IMR-90 (cell line): ENCODE measurements at regions not wholly inside any gene's neighbourhood (a gene's known extent, or its start where the extent isn't known, plus 50 kb on each side); places are given as distances from the start of the nearest gene placed in this dataset.

Experiments
- ATAC-seq: fragments of 200-7000 bp; cut with Tn5 transposase; 2 replicates; pipeline ENCODE4 v1.9.1; 2020; ENCODE audit warnings: low read depth, mild to moderate bottlenecking, moderate library complexity
- BruUV-seq: library from RNA; stranded (reverse); fragments of 400-500 nt; replicated peaks from 2 replicates; lab custom pipeline; 2021; lab: Mats Ljungman, UMichigan
- CTCF ChIA-PET: fragments of 300-600 bp; formaldehyde crosslinking; extraction: SDS; loops from one replicate; lab custom pipeline; 2021; ENCODE audit warnings: antibody characterized with exemption; lab: Yijun Ruan, JAX
- POLR2A ChIA-PET: fragments of 300-600 bp; sonication (Branson Sonifier 250); formaldehyde crosslinking; loops from one replicate; lab custom pipeline; 2022; ENCODE audit warnings: antibody characterized with exemption; ENCODE audit not compliant: unreplicated experiment; lab: Charles Lee
- DNase-seq: peaks from one replicate; pipeline ENCODE4 v3.0.0; 2013
- H2AFZ ChIP-seq: replicated peaks from 2 replicates; pipeline ENCODE3; 2013; ENCODE audit warnings: low read length, mild to moderate bottlenecking; ENCODE audit not compliant: poor library complexity
- H2AK5ac ChIP-seq: 2 replicates; pipeline ENCODE4 v1.6.1; 2013; ENCODE audit warnings: low read depth, low read length, inconsistent platforms
- H2AK9ac ChIP-seq: replicated peaks from 2 replicates; pipeline ENCODE3; 2013; ENCODE audit warnings: mild to moderate bottlenecking, low read depth, low read length, moderate library complexity; ENCODE audit not compliant: poor library complexity
- H2BK120ac ChIP-seq: 2 replicates; pipeline ENCODE4 v1.6.1; 2013; ENCODE audit warnings: low read depth, low read length, inconsistent platforms
- H2BK15ac ChIP-seq: 3 replicates; pipeline ENCODE4 v1.6.1; 2013; ENCODE audit warnings: low read depth, low read length, inconsistent platforms
- H2BK20ac ChIP-seq: 2 replicates; pipeline ENCODE4 v1.6.1; 2013; ENCODE audit warnings: low read depth, mild to moderate bottlenecking, inconsistent platforms, low read length, moderate library complexity
- H2BK5ac ChIP-seq: 2 replicates; pipeline ENCODE4 v1.6.1; 2013; ENCODE audit warnings: mild to moderate bottlenecking, low read depth, low read length, inconsistent platforms; ENCODE audit not compliant: poor library complexity, severe bottlenecking
- H3K14ac ChIP-seq: replicated peaks from 2 replicates; pipeline ENCODE4 v1.6.1; 2013; ENCODE audit warnings: low read depth, low read length, inconsistent platforms
- H3K18ac ChIP-seq: 2 replicates; pipeline ENCODE4 v1.6.1; 2013; ENCODE audit warnings: low read depth, low read length, control low read depth
- H3K23ac ChIP-seq: 2 replicates; pipeline ENCODE4 v1.6.1; 2013; ENCODE audit warnings: low read depth, low read length, inconsistent platforms
- H3K27ac ChIP-seq: 2 replicates; pipeline ENCODE4 v1.5.1; 2013; ENCODE audit warnings: mild to moderate bottlenecking, control low read depth, low read length; ENCODE audit not compliant: insufficient read depth
- H3K27me3 ChIP-seq: 2 replicates; pipeline ENCODE4 v1.6.1; 2013; ENCODE audit warnings: low read length; ENCODE audit not compliant: control insufficient read depth, insufficient read depth
- H3K36me3 ChIP-seq: 2 replicates; pipeline ENCODE4 v1.6.1; 2013; ENCODE audit warnings: low read length, mixed read lengths; ENCODE audit not compliant: control insufficient read depth, insufficient read depth
- H3K4ac ChIP-seq: 2 replicates; pipeline ENCODE4 v1.6.1; 2013; ENCODE audit warnings: low read depth, low read length, inconsistent platforms
- H3K4me1 ChIP-seq: 2 replicates; pipeline ENCODE4 v1.6.1; 2013; ENCODE audit warnings: low read length, mixed read lengths; ENCODE audit not compliant: control insufficient read depth, insufficient read depth
- H3K4me2 ChIP-seq: 2 replicates; pipeline ENCODE4 v1.6.1; 2013; ENCODE audit warnings: low read depth, mild to moderate bottlenecking, control low read depth, low read length, moderate library complexity
- H3K4me3 ChIP-seq: 2 replicates; pipeline ENCODE4 v1.5.1; 2013; ENCODE audit warnings: low read depth, mild to moderate bottlenecking, control low read depth, low read length, moderate library complexity; ENCODE audit not compliant: insufficient read depth
- H3K56ac ChIP-seq: 2 replicates; pipeline ENCODE4 v1.6.1; 2013; ENCODE audit warnings: low read length, inconsistent platforms; ENCODE audit not compliant: insufficient read depth; ENCODE audit errors: extremely low read depth
- H3K79me1 ChIP-seq, 2 experiments: 2 replicates each; pipeline ENCODE4 v1.6.1; 2013; ENCODE audit warnings: low read length in 2 of 2, inconsistent platforms in 1 of 2, low read depth in 1 of 2
- H3K9ac ChIP-seq: 2 replicates; pipeline ENCODE4 v1.6.1; 2013; ENCODE audit warnings: low read depth, low read length, control low read depth
- H3K9me1 ChIP-seq: 2 replicates; pipeline ENCODE4 v1.6.1; 2013; ENCODE audit warnings: low read length, inconsistent platforms; ENCODE audit not compliant: insufficient read depth
- H3K9me3 ChIP-seq: 2 replicates; pipeline ENCODE4 v1.6.1; 2013; ENCODE audit warnings: low read length; ENCODE audit not compliant: control insufficient read depth, insufficient read depth
- H4K20me1 ChIP-seq: 2 replicates; pipeline ENCODE4 v1.6.1; 2013; ENCODE audit warnings: low read length, inconsistent platforms; ENCODE audit not compliant: insufficient read depth
- H4K5ac ChIP-seq: 2 replicates; pipeline ENCODE4 v1.6.1; 2013; ENCODE audit warnings: mild to moderate bottlenecking, low read depth, low read length, control low read depth
- H4K8ac ChIP-seq, 2 experiments: 2 replicates each; pipeline ENCODE4 v1.6.1; 2013; ENCODE audit warnings: low read depth in 2 of 2, low read length in 2 of 2, control low read depth in 1 of 2, inconsistent platforms in 1 of 2
- H4K91ac ChIP-seq: 2 replicates; pipeline ENCODE4 v1.6.1; 2013; ENCODE audit warnings: low read depth, low read length, inconsistent platforms; ENCODE audit not compliant: insufficient read depth
- BHLHE40 ChIP-seq: fragments of 150-350 bp; IDR thresholded peaks from 2 replicates; pipeline ENCODE4 v1.6.1; 2016; ENCODE audit warnings: mild to moderate bottlenecking, low read depth, low read length
- CEBPB ChIP-seq: IDR thresholded peaks from 2 replicates; pipeline ENCODE4 v1.6.1; 2012; ENCODE audit warnings: low read depth, low read length, improper control_type of control experiment
- CHD1 ChIP-seq: IDR thresholded peaks from 2 replicates; pipeline ENCODE4 v1.6.1; 2012; ENCODE audit warnings: low read depth, low read length, improper control_type of control experiment
- FOS ChIP-seq: fragments of 150-350 bp; IDR thresholded peaks from 2 replicates; pipeline ENCODE4 v1.6.1; 2016; ENCODE audit warnings: low read depth, low read length
- MAFK ChIP-seq: IDR thresholded peaks from 2 replicates; pipeline ENCODE4 v1.6.1; 2012; ENCODE audit warnings: low read depth, low read length, improper control_type of control experiment
- MAZ ChIP-seq: IDR thresholded peaks from 2 replicates; pipeline ENCODE4 v1.6.1; 2012; ENCODE audit warnings: low read depth, mild to moderate bottlenecking, low read length, improper control_type of control experiment, moderate library complexity, borderline replicate concordance
- NFE2L2 ChIP-seq: fragments of 150-350 bp; IDR thresholded peaks from 2 replicates; pipeline ENCODE4 v1.6.1; 2016; ENCODE audit warnings: low read depth, mild to moderate bottlenecking, low read length
- RAD21 ChIP-seq: IDR thresholded peaks from 2 replicates; pipeline ENCODE4 v1.6.1; 2012; ENCODE audit warnings: low read length, improper control_type of control experiment
- RFX5 ChIP-seq: IDR thresholded peaks from 2 replicates; pipeline ENCODE4 v1.8.0; 2012; ENCODE audit warnings: low read depth, mild to moderate bottlenecking, low read length, moderate library complexity
- SMC3 ChIP-seq: fragments of 150-350 bp; IDR thresholded peaks from 2 replicates; pipeline ENCODE4 v1.6.1; 2016; ENCODE audit warnings: low read depth, mild to moderate bottlenecking, antibody characterized with exemption, low read length, moderate library complexity
- WGBS, 2 experiments: methylation state at CpG; one replicate each; pipeline versions ENCODE4 v1.1.5 to v1.1.7; 2013; ENCODE audit warnings: missing lambda C conversion rate in 2 of 2; ENCODE audit not compliant: insufficient read length in 1 of 2; ENCODE audit errors: extremely low coverage in 2 of 2; 5-methylcytosine and 5-hydroxymethylcytosine counted together
- dilution Hi-C: fragments of 300-500 bp; cut with HindIII; formaldehyde crosslinking; loops from one replicate; pipeline ENCODE4 v1.14.3; 2018; ENCODE audit warnings: low sequenced_read_pairs; ENCODE audit not compliant: unreplicated experiment
- in situ Hi-C: fragments of 300-500 bp; cut with MboI; formaldehyde crosslinking; loops from 3 replicates; pipeline ENCODE4 v1.14.3; 2019; ENCODE audit warnings: low sequenced_read_pairs, inconsistent platforms, mixed read lengths
- intact Hi-C: fragments of 100-400 bp; cut with micrococcal nuclease; formaldehyde crosslinking; loops from 2 replicates; pipeline ENCODE4 v1.10.0; 2022
- TF ChIP-seq, protein P1 (sequence below): conservative IDR thresholded peaks from 2 replicates; pipeline ENCODE4 v1.5.1; 2012; ENCODE audit warnings: mild to moderate bottlenecking, low read depth, low read length, improper control_type of control experiment
- TF ChIP-seq, protein P2 (sequence below): fragments of 150-350 bp; IDR thresholded peaks from 2 replicates; pipeline ENCODE4 v1.6.1; 2017; ENCODE audit warnings: mild to moderate bottlenecking, antibody characterized with exemption, low read length, low read depth

DNA sequence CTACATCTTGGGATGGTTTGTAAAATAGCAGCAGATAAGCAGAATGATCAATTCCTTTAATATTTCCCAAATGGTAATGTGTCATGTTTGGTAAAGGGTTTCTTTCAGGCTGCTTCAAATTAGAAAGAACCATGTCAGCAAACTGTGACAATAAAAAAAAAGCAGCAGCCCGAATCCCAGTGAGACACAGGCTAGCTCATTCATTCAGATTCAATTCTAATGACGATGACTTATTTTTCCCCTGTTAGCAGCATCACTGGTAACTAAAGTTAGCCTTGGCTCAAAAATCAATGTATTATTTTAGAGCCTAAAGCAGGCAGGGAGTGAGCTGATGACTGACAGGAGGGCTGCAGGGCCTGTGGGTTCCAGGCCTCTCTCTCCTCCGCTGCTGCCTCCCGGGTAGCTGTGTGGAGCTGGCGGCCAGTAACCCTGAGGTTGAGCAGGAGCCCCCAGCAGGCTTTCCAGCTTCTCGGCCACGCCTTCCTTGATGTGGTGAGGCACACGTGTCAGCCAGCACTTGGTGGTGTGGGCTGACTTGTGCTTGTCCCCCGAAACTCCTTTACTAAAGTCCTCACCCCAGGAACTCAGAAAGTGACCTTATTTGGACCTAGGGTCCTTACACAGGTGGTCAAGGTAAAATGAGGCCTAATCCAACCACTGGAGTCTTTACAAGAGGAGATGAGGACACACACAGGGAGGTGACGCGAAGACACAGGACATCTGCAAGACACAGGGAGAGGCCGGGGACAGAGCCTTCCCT is 120.5 kb upstream of the HS6ST1 start:
- peaks cover 10% of the 10 kb centered on the region; the same call in 1 of the 2 replicates for H3K4me1 ChIP-seq
- H3K36me3 ChIP-seq, result no peaks in the 10 kb centered on the region
- no CpG with 5 or more reads among the region's 12 CpGs for WGBS, 2 experiments
- no peak overlapping the region for H2BK5ac ChIP-seq
- H3K4me2 ChIP-seq, result no peak overlapping the region
- no peak overlapping the region for H2AK5ac ChIP-seq
- in situ Hi-C loops (no loop called here), dilution Hi-C loops (no loop called here), intact Hi-C loops (no loop called here)
- ATAC-seq (no peak), DNase-seq (no peak)
- no peak overlapping the region for H3K4me3 ChIP-seq
- CTCF ChIA-PET, result no interaction called here
- H2BK15ac ChIP-seq, result no peak overlapping the region
- H3K23ac ChIP-seq, result no peak overlapping the region
- no peaks in the 10 kb centered on the region for H3K9me3 ChIP-seq
- no peak overlapping the region for H4K91ac ChIP-seq
- TF ChIP-seq RFX5, result no peak
- no peak for TF ChIP-seq CEBPB
- TF ChIP-seq NFE2L2, result no peak
- no peak for TF ChIP-seq MAZ
- TF ChIP-seq, protein P1, sequence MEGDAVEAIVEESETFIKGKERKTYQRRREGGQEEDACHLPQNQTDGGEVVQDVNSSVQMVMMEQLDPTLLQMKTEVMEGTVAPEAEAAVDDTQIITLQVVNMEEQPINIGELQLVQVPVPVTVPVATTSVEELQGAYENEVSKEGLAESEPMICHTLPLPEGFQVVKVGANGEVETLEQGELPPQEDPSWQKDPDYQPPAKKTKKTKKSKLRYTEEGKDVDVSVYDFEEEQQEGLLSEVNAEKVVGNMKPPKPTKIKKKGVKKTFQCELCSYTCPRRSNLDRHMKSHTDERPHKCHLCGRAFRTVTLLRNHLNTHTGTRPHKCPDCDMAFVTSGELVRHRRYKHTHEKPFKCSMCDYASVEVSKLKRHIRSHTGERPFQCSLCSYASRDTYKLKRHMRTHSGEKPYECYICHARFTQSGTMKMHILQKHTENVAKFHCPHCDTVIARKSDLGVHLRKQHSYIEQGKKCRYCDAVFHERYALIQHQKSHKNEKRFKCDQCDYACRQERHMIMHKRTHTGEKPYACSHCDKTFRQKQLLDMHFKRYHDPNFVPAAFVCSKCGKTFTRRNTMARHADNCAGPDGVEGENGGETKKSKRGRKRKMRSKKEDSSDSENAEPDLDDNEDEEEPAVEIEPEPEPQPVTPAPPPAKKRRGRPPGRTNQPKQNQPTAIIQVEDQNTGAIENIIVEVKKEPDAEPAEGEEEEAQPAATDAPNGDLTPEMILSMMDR, result no peak
- no peak for TF ChIP-seq MAFK
- no peak for TF ChIP-seq RAD21
- no peak for TF ChIP-seq FOS
- no peak for TF ChIP-seq BHLHE40
- no peak for TF ChIP-seq SMC3
- TF ChIP-seq, protein P2, sequence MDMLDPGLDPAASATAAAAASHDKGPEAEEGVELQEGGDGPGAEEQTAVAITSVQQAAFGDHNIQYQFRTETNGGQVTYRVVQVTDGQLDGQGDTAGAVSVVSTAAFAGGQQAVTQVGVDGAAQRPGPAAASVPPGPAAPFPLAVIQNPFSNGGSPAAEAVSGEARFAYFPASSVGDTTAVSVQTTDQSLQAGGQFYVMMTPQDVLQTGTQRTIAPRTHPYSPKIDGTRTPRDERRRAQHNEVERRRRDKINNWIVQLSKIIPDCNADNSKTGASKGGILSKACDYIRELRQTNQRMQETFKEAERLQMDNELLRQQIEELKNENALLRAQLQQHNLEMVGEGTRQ, result no peak
- no peak for TF ChIP-seq CHD1
- no peak overlapping the region for H2BK120ac ChIP-seq
- H2AFZ ChIP-seq, result peak overlapping the region; percentile 52
- H3K14ac ChIP-seq, result no peak overlapping the region
- H2AK9ac ChIP-seq, result no peak overlapping the region
- H3K27ac ChIP-seq, result no peak overlapping the region
- H2BK20ac ChIP-seq, result no peak overlapping the region
- no peak overlapping the region for H4K5ac ChIP-seq
- H3K18ac ChIP-seq, result no peak overlapping the region
- no peaks in the 10 kb centered on the region for H4K20me1 ChIP-seq
- no peak overlapping the region for H3K56ac ChIP-seq
- H3K4ac ChIP-seq, result no peak overlapping the region
- H3K9ac ChIP-seq, result no peak overlapping the region
- no peaks in the 10 kb centered on the region for H3K79me1 ChIP-seq
- POLR2A ChIA-PET, result interaction anchor here (1.1 kb wide), 1 partner anchor 13 kb away, joined by 5 read pairs; no protein-coding TSS in a partner anchor
- H3K27me3 ChIP-seq, result no peaks in the 10 kb centered on the region; the same call in 1 of the 2 replicates
- H4K8ac ChIP-seq, result no peak overlapping the region
- BruUV-seq, result no TSS peak
- H3K9me1 ChIP-seq, result no peaks in the 10 kb centered on the region; the same call in 1 of the 2 replicates
